NCI-H774 (cell line): ENCODE measurements at regions not wholly inside any gene's neighbourhood (a gene's known extent, or its start where the extent isn't known, plus 50 kb on each side); places are given as distances from the start of the nearest gene placed in this dataset.
"Not testable (repeated sequence)": the region's sequence is repeated elsewhere in the genome, so short reads cannot be mapped to it uniquely, and the experiment has no call there.

Experiments
- DNase-seq: peaks from one replicate; lab custom pipeline; 2025; lab: John Stamatoyannopoulos, UW

GRCh38 chr13:44783994-44784707 is 205.1 kb downstream of the NUFIP1 start:
- no peak for DNase-seq

- no peak for DNase-seq
Observed at GRCh38 chr13:44780591-44781280, 204.6 kb upstream of the TSC22D1 start.

- DNase-seq: no peak
Observed at GRCh38 chr13:44778761-44779484, 202.8 kb upstream of the TSC22D1 start.

DNA sequence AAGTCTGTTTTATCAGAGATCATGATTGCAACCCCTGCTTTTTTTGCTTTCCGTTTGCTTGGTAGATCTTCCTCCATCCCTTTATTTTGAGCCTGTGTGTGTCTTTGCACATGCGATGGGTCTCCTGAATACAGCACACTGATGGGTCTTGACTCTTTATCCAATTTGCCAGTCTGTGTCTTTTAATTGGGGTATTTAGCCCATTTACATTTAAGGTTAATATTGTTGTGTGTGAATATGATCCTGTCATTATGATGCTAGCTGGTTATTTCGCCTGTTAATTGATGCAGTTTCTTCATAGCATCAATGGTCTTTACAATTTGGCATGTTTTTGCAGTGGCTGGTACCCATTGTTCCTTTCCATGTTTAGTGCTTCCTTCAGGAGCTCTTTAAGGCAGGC is 199.2 kb upstream of the TSC22D1 start:
- DNase-seq: not testable (repeated sequence)

DNA sequence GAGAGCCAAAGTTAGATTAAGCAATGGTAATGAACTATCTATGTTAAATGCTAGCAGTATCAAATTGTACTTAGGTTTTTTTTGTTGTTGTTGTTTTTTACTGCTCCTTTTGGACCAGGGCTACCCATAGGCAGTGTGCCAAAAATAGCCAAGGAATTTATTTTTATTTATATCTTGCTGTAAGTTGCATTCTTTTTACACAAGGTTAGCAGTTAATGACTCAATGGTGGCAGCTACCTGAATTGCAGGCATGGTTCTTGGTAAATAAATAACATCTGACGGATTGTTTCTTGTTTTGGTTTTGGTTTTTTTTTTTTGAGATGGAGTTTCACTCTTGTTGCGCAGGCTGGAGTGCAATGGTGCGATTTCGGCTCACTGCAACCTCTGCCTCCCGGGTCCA is 194.8 kb upstream of the TSC22D1 start:
- DNase-seq: no peak

DNA sequence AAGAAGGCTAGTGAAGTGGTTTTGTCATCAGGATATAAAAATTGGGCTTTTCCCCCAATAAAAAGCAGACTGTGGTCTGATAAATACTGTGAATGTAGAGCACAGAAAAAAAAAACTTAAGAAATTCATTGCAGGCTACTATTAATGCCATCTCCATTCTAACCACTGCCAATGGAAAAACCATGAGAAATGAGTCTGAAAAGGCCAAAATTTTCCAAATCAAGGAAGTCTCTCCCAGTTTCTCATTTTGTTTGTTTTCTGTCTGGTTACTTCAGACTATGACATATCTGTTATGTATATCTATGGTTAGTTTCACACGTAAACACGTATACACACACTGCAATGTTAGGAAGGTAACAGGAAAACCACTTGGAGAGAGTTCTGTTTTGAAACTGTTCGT is 193.6 kb upstream of the TSC22D1 start:
- DNase-seq: no peak

DNA sequence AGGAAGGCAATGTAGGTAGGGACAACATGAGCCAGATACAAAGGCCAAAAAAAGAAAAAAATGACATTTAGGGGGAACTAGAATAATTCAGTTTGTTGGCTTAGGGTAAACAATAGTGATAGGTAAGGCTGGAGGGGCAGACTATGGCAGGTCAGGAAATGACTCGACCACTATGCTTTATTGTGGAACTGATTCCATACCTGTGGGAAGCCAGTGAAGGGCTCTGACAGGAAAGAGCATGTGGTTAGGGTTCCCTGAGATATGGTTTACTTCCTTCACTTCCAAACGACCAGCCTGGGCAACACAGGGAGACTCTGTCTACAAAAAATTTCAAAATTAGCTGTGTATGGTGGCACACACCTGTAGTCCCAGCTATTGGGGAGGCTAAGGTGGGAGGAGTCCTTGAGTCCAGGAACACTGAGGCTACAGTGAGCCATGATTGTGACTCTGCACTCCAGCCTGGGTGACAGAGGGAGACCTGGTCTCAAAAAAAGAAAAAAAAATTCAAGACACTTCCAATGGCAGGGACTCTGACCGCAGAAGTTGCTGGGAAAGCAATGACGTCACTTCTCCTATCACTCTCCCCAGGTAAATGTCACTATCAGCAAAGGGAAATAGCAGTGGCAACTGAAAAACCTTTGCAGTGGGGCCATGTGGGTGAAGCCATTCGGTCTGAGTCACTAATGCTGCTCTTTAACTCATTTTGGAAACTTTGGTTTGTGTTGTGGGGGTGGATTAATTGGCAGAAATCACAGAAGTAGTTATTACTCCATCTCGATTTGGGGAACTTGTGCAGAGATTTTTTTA is 192.8 kb upstream of the TSC22D1 start:
- no peak for DNase-seq

- DNase-seq: no peak
Observed at GRCh38 chr13:44768239-44768638, 192.1 kb upstream of the TSC22D1 start.

GRCh38 chr13:44765001-44765471 is 188.9 kb upstream of the TSC22D1 start:
- no peak for DNase-seq

- no peak for DNase-seq
Observed at GRCh38 chr13:44764302-44764692, 188.2 kb upstream of the TSC22D1 start.

DNA sequence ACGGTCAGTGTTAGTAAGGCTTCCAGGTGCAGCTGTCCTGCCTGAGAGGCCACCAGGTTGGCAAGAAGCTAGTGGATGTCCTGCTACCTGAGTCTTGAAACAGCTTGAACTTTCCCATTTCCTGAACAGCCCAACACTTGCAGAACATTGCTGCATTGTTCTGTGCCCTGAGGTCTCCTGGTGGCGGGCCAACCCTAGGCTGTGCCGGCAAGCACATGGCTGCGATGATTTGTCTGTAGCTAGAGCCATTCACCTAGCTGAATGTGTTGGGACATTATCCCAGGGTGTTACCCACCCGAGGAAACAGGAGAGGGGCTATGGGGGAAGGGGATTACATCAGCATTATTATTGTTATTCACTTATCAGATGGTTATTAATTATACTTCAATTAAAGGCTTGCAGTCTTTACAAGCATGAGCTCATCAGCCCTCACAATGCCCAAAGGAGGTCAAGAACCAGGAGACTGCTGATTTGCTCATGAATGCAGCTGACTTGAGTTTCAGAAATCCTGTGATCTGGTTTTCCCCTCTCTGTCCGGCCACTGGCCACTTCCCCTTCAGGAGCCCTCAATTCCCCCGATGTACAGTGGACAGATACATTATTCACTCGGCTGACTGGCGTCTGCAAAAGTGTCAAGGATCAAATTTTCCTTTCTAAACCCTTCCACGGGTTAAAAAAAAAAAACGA is 187.6 kb upstream of the TSC22D1 start:
- DNase-seq: no peak

DNA sequence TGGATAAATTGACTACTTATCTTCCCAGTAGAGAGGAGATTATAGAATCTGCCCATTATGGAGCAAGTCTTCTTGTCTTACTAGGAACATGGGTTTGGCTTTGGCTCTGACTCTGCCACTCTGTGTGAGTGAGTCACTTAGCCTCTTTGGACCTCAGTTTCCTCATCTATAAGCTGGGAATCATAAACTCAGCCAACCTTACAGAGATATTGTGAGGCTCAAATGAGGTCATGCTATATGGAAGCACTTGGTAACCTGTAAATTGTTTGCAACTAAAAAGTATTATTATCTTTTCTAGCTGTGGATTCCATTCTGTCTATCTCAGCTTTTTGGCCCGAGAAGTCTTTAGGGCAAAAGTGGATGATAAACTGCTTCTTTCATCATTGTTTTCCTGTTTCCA is 186.8 kb upstream of the TSC22D1 start:
- DNase-seq: no peak

- DNase-seq: no peak
Observed at GRCh38 chr13:44760434-44760833, 184.3 kb upstream of the TSC22D1 start.

DNA sequence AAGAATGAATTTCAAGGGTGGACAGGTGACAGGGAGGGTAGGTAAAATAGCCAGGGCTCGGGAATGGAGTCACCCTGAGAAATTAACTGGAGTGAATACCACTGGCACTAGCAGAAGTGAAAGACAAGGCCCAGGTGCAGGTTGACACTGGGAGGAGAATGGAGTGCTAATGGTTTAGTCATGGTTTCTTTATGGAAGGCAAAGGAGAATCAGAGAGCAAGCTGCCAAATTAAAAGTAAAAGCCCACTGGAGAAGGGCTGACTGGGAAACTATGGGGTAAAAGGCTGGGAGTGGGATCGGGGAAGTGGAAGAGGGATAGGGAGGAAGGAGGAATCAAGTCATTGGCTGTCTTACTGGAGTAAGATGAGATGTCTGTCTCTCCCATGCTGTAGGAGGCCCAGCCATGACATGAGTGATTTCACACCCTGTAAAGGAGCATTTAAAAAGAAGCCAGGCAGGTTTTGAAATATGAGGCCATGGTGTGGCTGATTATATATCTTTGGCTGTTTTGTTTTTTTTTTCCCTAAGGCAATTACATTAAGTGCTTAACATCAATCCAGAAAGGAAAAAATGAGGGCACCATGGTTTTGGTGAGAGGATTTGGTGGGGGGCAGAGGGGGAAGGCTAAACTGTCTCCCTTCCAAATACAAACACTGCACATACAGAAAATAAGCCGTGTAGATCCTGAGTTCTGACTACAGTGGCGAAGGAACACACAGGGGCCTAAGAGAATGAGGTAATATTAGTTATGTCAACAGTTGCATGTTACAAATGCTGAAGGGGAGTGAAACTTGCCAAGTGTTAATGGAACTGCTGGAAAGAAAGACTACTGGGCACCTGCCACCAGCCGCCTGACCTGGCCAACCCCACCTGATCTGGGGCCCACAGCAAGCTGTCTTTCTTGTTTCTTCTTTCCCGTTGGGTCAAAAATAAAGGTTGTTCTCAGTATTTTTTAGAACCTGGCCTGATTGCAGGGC is 183.5 kb upstream of the TSC22D1 start:
- peak; percentile 28 for DNase-seq

- peak; percentile 12 for DNase-seq
Observed at GRCh38 chr13:44758630-44759383, 182.7 kb upstream of the TSC22D1 start.

DNA sequence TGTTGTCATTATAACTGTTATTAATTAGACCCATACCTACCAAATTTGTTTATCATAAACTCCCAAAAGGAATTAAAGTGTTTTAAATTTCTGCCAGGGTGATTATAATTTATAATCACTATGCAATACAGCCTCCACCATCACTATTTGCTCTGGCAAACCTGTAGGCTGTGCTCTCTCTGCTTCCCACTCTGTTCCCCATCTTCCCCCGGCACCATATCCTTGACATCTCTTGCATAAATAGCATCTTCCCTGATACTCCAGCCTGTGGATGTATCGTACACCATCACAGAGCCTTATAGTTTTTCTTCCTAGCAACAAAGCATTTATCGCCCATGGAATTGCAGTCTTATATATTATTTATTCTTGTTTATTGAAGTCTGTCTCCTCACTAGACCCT is 181.5 kb upstream of the TSC22D1 start:
- DNase-seq: no peak

DNA sequence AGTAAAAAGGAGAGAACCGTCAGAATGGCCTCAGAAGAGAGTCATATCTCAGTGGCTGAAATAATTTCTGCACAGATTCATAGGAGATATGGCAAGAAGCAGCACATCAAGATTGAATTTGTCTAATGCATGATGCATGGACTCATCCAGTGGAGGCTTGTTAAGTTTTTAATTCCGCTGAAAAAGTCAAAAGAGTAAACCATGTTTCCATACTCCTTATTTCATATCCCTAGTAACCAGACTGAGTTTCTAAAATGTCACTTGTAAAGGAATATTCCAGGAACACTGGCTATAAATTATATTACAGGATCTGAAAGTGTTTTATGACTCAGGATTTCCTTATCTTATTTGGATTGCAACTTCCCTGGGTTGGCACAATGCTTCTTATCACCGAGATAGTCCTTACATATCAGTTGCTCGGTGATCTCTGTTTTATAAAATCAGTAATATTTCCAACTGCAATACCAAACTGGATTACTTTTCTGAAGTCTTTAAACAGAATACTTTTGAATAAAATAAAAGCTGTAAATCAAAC is 180.2 kb upstream of the TSC22D1 start:
- no peak for DNase-seq

DNA sequence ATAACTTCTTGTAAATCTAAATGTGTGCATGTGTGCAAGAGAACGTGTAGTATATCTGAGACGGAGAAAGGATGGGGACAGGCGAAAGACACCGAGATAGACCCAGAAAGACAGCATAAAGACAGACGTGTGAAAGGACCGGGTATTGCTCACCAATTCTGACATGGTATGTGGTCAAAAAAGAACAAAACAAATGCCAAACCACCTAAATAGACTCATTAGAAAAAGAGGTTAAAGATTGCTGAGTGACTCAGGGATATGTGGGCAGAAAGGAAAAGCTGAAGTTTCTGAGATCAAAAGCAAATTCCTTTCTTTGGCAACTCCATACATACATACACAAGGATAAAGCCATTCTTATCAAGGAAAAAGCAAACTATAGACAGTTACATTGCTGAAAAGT is 179.7 kb upstream of the TSC22D1 start:
- no peak for DNase-seq

- DNase-seq: no peak
Observed at GRCh38 chr13:44752164-44752563, 176.0 kb upstream of the TSC22D1 start.
